HG02763 (cell line): ENCODE measurements at regions not wholly inside any gene's neighbourhood (a gene's known extent, or its start where the extent isn't known, plus 50 kb on each side); places are given as distances from the start of the nearest gene placed in this dataset.
"Not testable (repeated sequence)": the region's sequence is repeated elsewhere in the genome, so short reads cannot be mapped to it uniquely, and the experiment has no call there.

ENCODE experiments used
- ATAC-seq: cut with Tn5 transposase; IDR thresholded peaks from one replicate; pipeline ENCODE4 v1.9.1; 2021; ENCODE audit warnings: mild to moderate bottlenecking, moderate library complexity; ENCODE audit not compliant: unreplicated experiment

GRCh38 chr12:128083132-128083729, 183.7 kb upstream of the TMEM132C start:
- ATAC-seq = no peak

- ATAC-seq = no peak
These were observed 178.0 kb upstream of the TMEM132C start for GRCh38 chr12:128088926-128089325.

GRCh38 chr12:128089961-128090360, 177.0 kb upstream of the TMEM132C start:
- ATAC-seq = no peak

GRCh38 chr12:128091101-128091720, 175.8 kb upstream of the TMEM132C start:
- ATAC-seq = no peak

GRCh38 chr12:128091951-128092382, 175.0 kb upstream of the TMEM132C start:
- ATAC-seq = no peak

- no peak for ATAC-seq
These were observed 168.2 kb upstream of the TMEM132C start for GRCh38 chr12:128098730-128099129.

- no peak for ATAC-seq
These were observed 163.8 kb upstream of the TMEM132C start for GRCh38 chr12:128103152-128103551.

- no peak for ATAC-seq
These were observed 157.7 kb upstream of the TMEM132C start for GRCh38 chr12:128109236-128109635.

- no peak for ATAC-seq
These were observed 157.3 kb upstream of the TMEM132C start for GRCh38 chr12:128109636-128110035.

- ATAC-seq = no peak
These were observed 155.6 kb upstream of the TMEM132C start for GRCh38 chr12:128111333-128111732.

GRCh38 chr12:128111951-128112350, 155.0 kb upstream of the TMEM132C start:
- no peak for ATAC-seq

GRCh38 chr12:128113250-128113649, 153.7 kb upstream of the TMEM132C start:
- not testable (repeated sequence) for ATAC-seq

- no peak for ATAC-seq
These were observed 152.5 kb upstream of the TMEM132C start for GRCh38 chr12:128114485-128114884.

- ATAC-seq = no peak
These were observed 150.4 kb upstream of the TMEM132C start for GRCh38 chr12:128116537-128116936.

GRCh38 chr12:128120035-128120434, 146.9 kb upstream of the TMEM132C start:
- ATAC-seq = no peak

- ATAC-seq = no peak
These were observed 145.5 kb upstream of the TMEM132C start for GRCh38 chr12:128121424-128121823.

GRCh38 chr12:128123096-128123495, 143.9 kb upstream of the TMEM132C start:
- ATAC-seq = no peak

GRCh38 chr12:128131955-128132354, 135.0 kb upstream of the TMEM132C start:
- no peak for ATAC-seq

GRCh38 chr12:128133321-128134073, 133.5 kb upstream of the TMEM132C start:
- no peak for ATAC-seq

GRCh38 chr12:128137140-128137539, 129.8 kb upstream of the TMEM132C start:
- peak; percentile 64 for ATAC-seq

- no peak for ATAC-seq
These were observed 128.8 kb upstream of the TMEM132C start for GRCh38 chr12:128138125-128138524.

- ATAC-seq = no peak
These were observed 126.4 kb upstream of the TMEM132C start for GRCh38 chr12:128140551-128140950.
